H9 (cell line): ENCODE measurements at regions not wholly inside any gene's neighbourhood (a gene's known extent, or its start where the extent isn't known, plus 50 kb on each side); places are given as distances from the start of the nearest gene placed in this dataset.

Experiments
- DNase-seq: peaks from one replicate; pipeline ENCODE4 v3.0.0-alpha.2; 2017
- H2AFZ ChIP-seq: one replicate; pipeline ENCODE4 v1.6.1; 2013; ENCODE audit warnings: mild to moderate bottlenecking, low read length, control low read depth, moderate library complexity
- H2AK5ac ChIP-seq: 2 replicates; pipeline ENCODE4 v1.6.1; 2013; ENCODE audit warnings: low read length, control low read depth, mixed read lengths; ENCODE audit not compliant: insufficient read length
- H2BK120ac ChIP-seq: one replicate; pipeline ENCODE4 v1.6.1; 2013; ENCODE audit warnings: low read depth, mild to moderate bottlenecking, low read length, control low read depth, inconsistent platforms; ENCODE audit not compliant: poor library complexity, severe bottlenecking
- H2BK12ac ChIP-seq: 2 replicates; pipeline ENCODE4 v1.6.1; 2013; ENCODE audit warnings: low read length, control low read depth, mixed read lengths, low read depth; ENCODE audit not compliant: insufficient read length
- H2BK15ac ChIP-seq: 2 replicates; pipeline ENCODE4 v1.6.1; 2013; ENCODE audit warnings: low read depth, low read length, control low read depth
- H2BK20ac ChIP-seq: one replicate; pipeline ENCODE4 v1.6.1; 2013; ENCODE audit warnings: low read depth, mild to moderate bottlenecking, low read length, control low read depth, inconsistent platforms; ENCODE audit not compliant: poor library complexity, severe bottlenecking
- H2BK5ac ChIP-seq: 2 replicates; pipeline ENCODE4 v1.6.1; 2013; ENCODE audit warnings: low read length, control low read depth, mixed read lengths; ENCODE audit not compliant: insufficient read length
- H3K14ac ChIP-seq: 2 replicates; pipeline ENCODE4 v1.6.1; 2013; ENCODE audit warnings: low read length, control low read depth; ENCODE audit not compliant: insufficient read depth
- H3K18ac ChIP-seq: 2 replicates; pipeline ENCODE4 v1.6.1; 2013; ENCODE audit warnings: low read depth, mild to moderate bottlenecking, mixed read lengths, low read length, control low read depth; ENCODE audit not compliant: insufficient read length
- H3K23ac ChIP-seq: 2 replicates; pipeline ENCODE4 v1.6.1; 2013; ENCODE audit warnings: low read length, control low read depth, mixed read lengths, low read depth; ENCODE audit not compliant: insufficient read length
- H3K23me2 ChIP-seq: 2 replicates; pipeline ENCODE4 v1.6.1; 2013; ENCODE audit warnings: low read depth, mild to moderate bottlenecking, mixed read lengths, low read length, control low read depth; ENCODE audit not compliant: insufficient read length, poor library complexity, severe bottlenecking
- H3K27ac ChIP-seq: 2 replicates; pipeline ENCODE4 v1.5.1; 2013; ENCODE audit warnings: low read length, control low read depth, mixed read lengths, low read depth; ENCODE audit not compliant: insufficient read length
- H3K27me3 ChIP-seq: 2 replicates; pipeline ENCODE4 v1.6.1; 2013; ENCODE audit warnings: low read length, control low read depth, inconsistent platforms; ENCODE audit not compliant: insufficient read depth
- H3K4ac ChIP-seq: 2 replicates; pipeline ENCODE4 v1.6.1; 2013; ENCODE audit warnings: low read depth, mild to moderate bottlenecking, control low read depth, inconsistent platforms, low read length, moderate library complexity
- H3K4me1 ChIP-seq: 2 replicates; pipeline ENCODE4 v1.6.1; 2013; ENCODE audit warnings: low read length, control low read depth, inconsistent platforms; ENCODE audit not compliant: insufficient read depth
- H3K4me2 ChIP-seq: 2 replicates; pipeline ENCODE4 v1.6.1; 2013; ENCODE audit warnings: low read length, control low read depth, mixed read lengths; ENCODE audit not compliant: insufficient read length, insufficient read depth
- H3K56ac ChIP-seq: 2 replicates; pipeline ENCODE4 v1.6.1; 2013; ENCODE audit warnings: low read depth, mild to moderate bottlenecking, mixed read lengths, low read length, control low read depth; ENCODE audit not compliant: insufficient read length
- H3K79me1 ChIP-seq: 2 replicates; pipeline ENCODE4 v1.6.1; 2013; ENCODE audit warnings: low read depth, mild to moderate bottlenecking, moderate library complexity, low read length, control low read depth, inconsistent platforms; ENCODE audit not compliant: insufficient read depth, poor library complexity, severe bottlenecking
- H3K79me2 ChIP-seq: 2 replicates; pipeline ENCODE4 v1.6.1; 2013; ENCODE audit warnings: low read length, control low read depth, inconsistent platforms; ENCODE audit not compliant: insufficient read depth
- H3K9ac ChIP-seq: 2 replicates; pipeline ENCODE4 v1.6.1; 2013; ENCODE audit warnings: low read length, control low read depth, mixed read lengths; ENCODE audit not compliant: insufficient read length; ENCODE audit errors: extremely low read depth
- H3K9me3 ChIP-seq: one replicate; pipeline ENCODE4 v1.6.1; 2013; ENCODE audit warnings: low read depth, low read length, inconsistent platforms; ENCODE audit not compliant: control insufficient read depth
- H3T11ph ChIP-seq: one replicate; pipeline ENCODE4 v1.6.1; 2013; ENCODE audit warnings: mild to moderate bottlenecking, low read length, control low read depth, inconsistent platforms
- H4K20me1 ChIP-seq: one replicate; pipeline ENCODE4 v1.6.1; 2013; ENCODE audit not compliant: control insufficient read depth, insufficient read length, insufficient read depth
- H4K5ac ChIP-seq: 2 replicates; pipeline ENCODE4 v1.6.1; 2013; ENCODE audit warnings: low read depth, mild to moderate bottlenecking, mixed read lengths, low read length, control low read depth; ENCODE audit not compliant: insufficient read length
- H4K8ac ChIP-seq: replicated peaks from 2 replicates; pipeline ENCODE4 v1.6.1; 2013; ENCODE audit warnings: low read length, control low read depth, mixed read lengths, low read depth; ENCODE audit not compliant: insufficient read length
- H4K91ac ChIP-seq: 2 replicates; pipeline ENCODE4 v1.6.1; 2013; ENCODE audit warnings: low read depth, mild to moderate bottlenecking, moderate library complexity, mixed read lengths, low read length, control low read depth; ENCODE audit not compliant: insufficient read length
- H3K27ac Mint-ChIP-seq, 3 experiments: 2 replicates in 2 of 3; 3 replicates in 1 of 3; pipeline ENCODE4 v1.8.0; 2020 to 2021; ENCODE audit warnings: mixed read lengths in 3 of 3, mild to moderate bottlenecking in 1 of 3, moderate library complexity in 1 of 3
- H3K27me3 Mint-ChIP-seq: 2 replicates; pipeline ENCODE4 v1.8.0; 2021; ENCODE audit warnings: low read depth, mild to moderate bottlenecking, moderate library complexity, mixed read lengths
- H3K36me3 Mint-ChIP-seq, 3 experiments: 2 replicates in 2 of 3; 3 replicates in 1 of 3; pipeline ENCODE4 v1.8.0; 2020 to 2021; ENCODE audit warnings: low read depth in 3 of 3, mixed read lengths in 3 of 3; ENCODE audit not compliant: insufficient read depth in 1 of 3
- H3K4me1 Mint-ChIP-seq, 2 experiments: 2 replicates each; pipeline ENCODE4 v1.8.0; 2020; ENCODE audit warnings: mixed read lengths in 2 of 2
- H3K4me3 Mint-ChIP-seq, 2 experiments: 2 replicates in 1 of 2; 3 replicates in 1 of 2; pipeline ENCODE4 v1.8.0; 2020 to 2021; ENCODE audit warnings: mild to moderate bottlenecking in 2 of 2, mixed read lengths in 2 of 2, moderate library complexity in 1 of 2
- H3K9me3 Mint-ChIP-seq, 2 experiments: 2 replicates in 1 of 2; 3 replicates in 1 of 2; pipeline ENCODE4 v1.8.0; 2020; ENCODE audit warnings: mild to moderate bottlenecking in 2 of 2, mixed read lengths in 2 of 2, moderate library complexity in 1 of 2
- WGBS: extraction: QIAGEN DNeasy Blood & Tissue Kit; methylation state at CpG from one replicate; pipeline ENCODE4 v1.1.7; 2013; ENCODE audit warnings: missing lambda C conversion rate, low lambda C conversion rate, mixed read lengths; ENCODE audit not compliant: insufficient read length; ENCODE audit errors: extremely low coverage; 5-methylcytosine and 5-hydroxymethylcytosine counted together
- TF ChIP-seq, protein P1 (sequence below): fragments of 200-600 bp; sonication (generic); conservative IDR thresholded peaks from 3 replicates; pipeline ENCODE4 v1.8.0; 2021; ENCODE audit warnings: antibody characterized with exemption, mild to moderate bottlenecking

DNA sequence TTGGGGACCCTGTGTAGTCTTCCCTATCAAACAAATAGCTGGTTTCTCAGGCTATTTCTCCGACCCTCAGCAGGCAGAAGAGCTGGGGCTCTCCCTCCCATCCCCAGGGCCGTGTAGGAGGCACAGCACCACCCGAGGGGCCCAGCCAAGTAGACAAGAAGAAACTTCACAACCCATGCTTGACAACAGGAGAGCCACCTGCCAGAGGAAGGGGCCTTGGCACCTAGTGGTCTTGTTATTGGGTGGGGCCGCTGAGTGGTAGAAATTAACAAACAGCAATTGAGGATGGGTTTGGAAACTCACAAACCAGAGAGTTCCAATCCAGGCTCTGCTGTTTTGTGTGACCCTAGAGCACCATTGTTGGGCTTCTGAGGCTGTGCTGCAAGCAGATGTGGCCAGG, 108.5 kb upstream of the CHD6 start:
- H3T11ph ChIP-seq: no peak overlapping the region
- H2BK120ac ChIP-seq: no peak overlapping the region
- H2AK5ac ChIP-seq: no peak overlapping the region
- no CpG with 5 or more reads among the region's 4 CpGs for WGBS
- Mint-ChIP-seq H3K4me3 (no peak overlapping the region), H3K9me3 (peaks cover 0 to 13% of the 10 kb centered on the region in 2 experiments; a peak in 4 of 5 replicates), H3K4me1 (0 out of 4 replicates have a peak, but pooled peaks cover 0 to 2% of the 10 kb centered on the region in 2 experiments), H3K27me3 (peaks cover 1% of the 10 kb centered on the region), H3K36me3 (peaks cover 3 to 7% (median 6%) of the 10 kb centered on the region in 3 experiments; a peak in 5 of 7 replicates), H3K27ac (no peak overlapping the region)
- H2BK15ac ChIP-seq: no peak overlapping the region
- H3K23me2 ChIP-seq: no peaks in the 10 kb centered on the region
- H3K9me3 ChIP-seq: no peaks in the 10 kb centered on the region
- no peak overlapping the region for H4K91ac ChIP-seq
- H3K27me3 ChIP-seq: no peaks in the 10 kb centered on the region
- H2BK5ac ChIP-seq: no peak overlapping the region
- no peak overlapping the region for H3K56ac ChIP-seq
- H3K79me1 ChIP-seq: no peaks in the 10 kb centered on the region
- no peak overlapping the region for H3K4ac ChIP-seq
- H2BK20ac ChIP-seq: no peak overlapping the region
- no peak overlapping the region for H3K9ac ChIP-seq
- no peaks in the 10 kb centered on the region for H3K4me1 ChIP-seq
- TF ChIP-seq, protein P1, sequence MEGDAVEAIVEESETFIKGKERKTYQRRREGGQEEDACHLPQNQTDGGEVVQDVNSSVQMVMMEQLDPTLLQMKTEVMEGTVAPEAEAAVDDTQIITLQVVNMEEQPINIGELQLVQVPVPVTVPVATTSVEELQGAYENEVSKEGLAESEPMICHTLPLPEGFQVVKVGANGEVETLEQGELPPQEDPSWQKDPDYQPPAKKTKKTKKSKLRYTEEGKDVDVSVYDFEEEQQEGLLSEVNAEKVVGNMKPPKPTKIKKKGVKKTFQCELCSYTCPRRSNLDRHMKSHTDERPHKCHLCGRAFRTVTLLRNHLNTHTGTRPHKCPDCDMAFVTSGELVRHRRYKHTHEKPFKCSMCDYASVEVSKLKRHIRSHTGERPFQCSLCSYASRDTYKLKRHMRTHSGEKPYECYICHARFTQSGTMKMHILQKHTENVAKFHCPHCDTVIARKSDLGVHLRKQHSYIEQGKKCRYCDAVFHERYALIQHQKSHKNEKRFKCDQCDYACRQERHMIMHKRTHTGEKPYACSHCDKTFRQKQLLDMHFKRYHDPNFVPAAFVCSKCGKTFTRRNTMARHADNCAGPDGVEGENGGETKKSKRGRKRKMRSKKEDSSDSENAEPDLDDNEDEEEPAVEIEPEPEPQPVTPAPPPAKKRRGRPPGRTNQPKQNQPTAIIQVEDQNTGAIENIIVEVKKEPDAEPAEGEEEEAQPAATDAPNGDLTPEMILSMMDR: no peak
- no peaks in the 10 kb centered on the region for H4K20me1 ChIP-seq
- no peak overlapping the region for H2BK12ac ChIP-seq
- no peak overlapping the region for H2AFZ ChIP-seq
- DNase-seq: no peak
- no peak overlapping the region for H3K4me2 ChIP-seq
- H4K5ac ChIP-seq: no peak overlapping the region
- no peak overlapping the region for H3K18ac ChIP-seq
- H3K27ac ChIP-seq: no peak overlapping the region
- no peak overlapping the region for H4K8ac ChIP-seq
- no peak overlapping the region for H3K14ac ChIP-seq
- no peak overlapping the region for H3K23ac ChIP-seq
- H3K79me2 ChIP-seq: no peaks in the 10 kb centered on the region
